Small intestine (tissue), 7 donors: ENCODE measurements at regions not wholly inside any gene's neighbourhood (a gene's known extent, or its start where the extent isn't known, plus 50 kb on each side); places are given as distances from the start of the nearest gene placed in this dataset.

Source experiments
- DNase-seq, 2 donors: peaks; one replicate each; pipeline versions ENCODE4 v3.0.0 to v3.0.0-alpha.2; 2013
- FAIRE-seq: peaks from 2 replicates; lab custom pipeline; 2012; peaks lifted over from hg19 to GRCh38; lab: Jason Lieb, UNC
- H3K27ac ChIP-seq, 3 donors: one replicate each; pipeline ENCODE4 v1.5.1; 2013; ENCODE audit warnings: low read length in 2 of 3, mild to moderate bottlenecking in 2 of 3, control low read depth in 1 of 3, inconsistent platforms in 1 of 3, low read depth in 1 of 3, moderate library complexity in 1 of 3
- H3K27me3 ChIP-seq, 3 donors: one replicate each; pipeline ENCODE4 v1.6.1; 2013; ENCODE audit warnings: low read length in 3 of 3, inconsistent platforms in 1 of 3; ENCODE audit not compliant: control insufficient read depth in 3 of 3, insufficient read depth in 3 of 3
- H3K36me3 ChIP-seq, 3 donors: one replicate each; pipeline ENCODE4 v1.6.1; 2013; ENCODE audit warnings: low read length in 3 of 3, inconsistent platforms in 1 of 3, low read depth in 1 of 3, mild to moderate bottlenecking in 1 of 3, moderate library complexity in 1 of 3; ENCODE audit not compliant: control insufficient read depth in 3 of 3, insufficient read depth in 2 of 3
- H3K4me1 ChIP-seq, 3 donors: one replicate each; pipeline ENCODE4 v1.6.1; 2013; ENCODE audit warnings: low read length in 2 of 3, inconsistent platforms in 1 of 3, low read depth in 1 of 3, mild to moderate bottlenecking in 1 of 3, moderate library complexity in 1 of 3; ENCODE audit not compliant: control insufficient read depth in 3 of 3, insufficient read depth in 2 of 3
- H3K4me3 ChIP-seq, 3 donors: one replicate each; pipeline ENCODE4 v1.5.1; 2013; ENCODE audit warnings: low read length in 3 of 3, control low read depth in 1 of 3, inconsistent platforms in 1 of 3, low read depth in 1 of 3, mild to moderate bottlenecking in 1 of 3, moderate library complexity in 1 of 3
- H3K9me3 ChIP-seq, 2 donors: one replicate each; pipeline ENCODE4 v1.6.1; 2013; ENCODE audit warnings: low read depth in 1 of 2, low read length in 1 of 2; ENCODE audit not compliant: control insufficient read depth in 2 of 2, insufficient read depth in 1 of 2
- WGBS, 3 donors: extraction: QIAGEN DNeasy Blood & Tissue Kit; methylation state at CpG; one replicate each; pipeline ENCODE4 v1.1.7; 2013; 5-methylcytosine and 5-hydroxymethylcytosine counted together
- donor health status: healthy with polysubstance abuse.
- donor health status: control.
- donor health status: control.
- donor health status: Bipolar disorder and iron deficiency.
- donor health status: healthy.

- H3K27ac ChIP-seq = no peak overlapping the region
- no peaks in the 10 kb centered on the region for H3K9me3 ChIP-seq
- H3K4me3 ChIP-seq = no peak overlapping the region
- H3K27me3 ChIP-seq = no peaks in the 10 kb centered on the region
- no peak for FAIRE-seq
- no peaks in the 10 kb centered on the region for H3K36me3 ChIP-seq
- no peak for DNase-seq
- WGBS, 3 donors = 77 to 79% (median 77%) methylated on average over 4 of the region's 4 CpGs
- H3K4me1 ChIP-seq = no peaks in the 10 kb centered on the region
Measured at GRCh38 chr15:79682851-79683288, 213.9 kb downstream of the MTHFS start.

- H3K4me1 ChIP-seq = no peaks in the 10 kb centered on the region
- WGBS, 3 donors = 0 to 16% (median 4%) methylated on average over 1 of the region's 1 CpG
- no peak overlapping the region for H3K27ac ChIP-seq
- peaks cover 0 to 4% of the 10 kb centered on the region in 2 donors for H3K9me3 ChIP-seq
- no peaks in the 10 kb centered on the region for H3K36me3 ChIP-seq
- FAIRE-seq = no peak
- DNase-seq = no peak
- H3K4me3 ChIP-seq = no peak overlapping the region
- no peaks in the 10 kb centered on the region for H3K27me3 ChIP-seq
Measured at GRCh38 chr15:79689030-79689429, 207.8 kb downstream of the MTHFS start.

GRCh38 chr15:79700951-79701480 is 195.8 kb downstream of the MTHFS start:
- DNase-seq (no peak), FAIRE-seq (no peak)
- H3K9me3 ChIP-seq = no peaks in the 10 kb centered on the region
- H3K36me3 ChIP-seq = no peaks in the 10 kb centered on the region
- no peak overlapping the region for H3K27ac ChIP-seq
- H3K4me3 ChIP-seq = no peak overlapping the region
- H3K27me3 ChIP-seq = no peaks in the 10 kb centered on the region
- WGBS, 3 donors = 68 to 73% (median 70%) methylated on average over 4 of the region's 4 CpGs
- no peaks in the 10 kb centered on the region for H3K4me1 ChIP-seq

DNA sequence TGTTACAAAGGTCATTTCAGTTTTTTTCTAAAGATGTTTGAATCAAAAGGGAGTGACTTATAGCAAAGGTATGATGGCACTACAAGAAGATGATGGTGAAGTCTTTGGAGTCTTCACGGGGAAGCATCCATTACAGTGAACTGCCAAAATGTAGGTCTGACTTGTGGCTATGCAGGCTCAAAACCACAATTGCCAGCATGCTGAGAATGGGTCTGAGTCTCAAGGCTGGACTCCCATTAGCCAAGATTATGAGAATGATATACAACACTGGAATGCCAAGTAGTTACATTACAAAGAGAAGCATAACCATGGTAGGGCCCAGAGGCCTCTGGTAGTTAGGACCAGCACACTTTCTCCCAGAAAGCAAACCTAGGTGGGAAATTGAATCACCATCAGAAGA is 194.2 kb downstream of the MTHFS start:
- FAIRE-seq = no peak
- H3K9me3 ChIP-seq = no peaks in the 10 kb centered on the region
- H3K4me3 ChIP-seq = no peak overlapping the region
- H3K27me3 ChIP-seq = no peaks in the 10 kb centered on the region
- DNase-seq = no peak
- WGBS, 3 donors = 87 to 97% (median 90%) methylated on average over 1 of the region's 1 CpG
- H3K27ac ChIP-seq = no peak overlapping the region
- H3K36me3 ChIP-seq = no peaks in the 10 kb centered on the region
- no peaks in the 10 kb centered on the region for H3K4me1 ChIP-seq

DNA sequence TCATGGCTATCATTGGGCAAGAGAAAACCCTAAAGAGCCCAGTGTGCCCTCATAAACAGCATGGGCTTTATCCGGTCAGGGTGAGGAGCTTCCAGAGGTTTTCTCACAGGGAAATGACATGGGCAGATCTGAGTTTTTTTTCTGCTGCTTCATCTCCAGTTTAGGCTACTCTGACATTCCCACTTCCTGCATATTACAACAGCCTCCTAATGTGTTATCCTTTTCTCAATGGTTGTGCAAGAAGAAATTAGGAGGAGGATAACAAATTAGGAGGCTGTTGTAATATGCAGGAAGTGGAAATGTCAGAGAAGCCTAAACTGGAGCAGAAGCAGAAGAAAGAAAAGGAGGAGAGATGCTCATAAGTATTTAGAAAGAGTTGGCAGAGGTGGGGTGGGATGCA is 175.6 kb downstream of the MTHFS start:
- Histone ChIP-seq H3K36me3 (no peaks in the 10 kb centered on the region), H3K27me3 (no peaks in the 10 kb centered on the region), H3K4me3 (no peak overlapping the region), H3K9me3 (no peaks in the 10 kb centered on the region), H3K4me1 (no peaks in the 10 kb centered on the region), H3K27ac (no peak overlapping the region)
- DNase-seq (no peak), FAIRE-seq (no peak)
- 85 to 94% (median 89%) methylated on average over 1 of the region's 1 CpG for WGBS, 3 donors

GRCh38 chr15:79724312-79724711 is 172.5 kb downstream of the MTHFS start:
- no peak for DNase-seq
- no peak for FAIRE-seq
- Histone ChIP-seq H3K27me3 (peaks cover 0 to 4% (median 0%) of the 10 kb centered on the region in 3 donors), H3K4me3 (no peak overlapping the region), H3K27ac (no peak overlapping the region), H3K4me1 (no peaks in the 10 kb centered on the region), H3K36me3 (no peaks in the 10 kb centered on the region), H3K9me3 (no peaks in the 10 kb centered on the region)

DNA sequence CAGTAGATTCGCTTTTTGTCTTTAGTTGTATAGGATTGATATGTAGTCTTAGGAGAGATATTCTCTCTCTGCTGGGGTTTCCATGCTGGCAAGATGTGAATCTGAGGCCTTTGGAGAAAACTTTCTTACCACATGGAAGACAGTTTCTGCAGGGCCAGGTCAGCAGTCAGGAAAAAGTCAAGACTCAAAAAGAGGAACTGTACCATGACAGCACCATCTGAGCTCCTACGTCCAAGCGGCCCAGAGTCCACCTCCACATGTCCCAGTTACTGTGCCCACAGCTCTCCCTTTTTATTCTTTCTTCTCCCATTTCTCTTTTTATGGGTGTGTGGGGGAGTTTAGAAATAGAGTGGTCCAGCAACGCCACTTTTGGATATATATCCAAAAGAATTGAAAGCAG is 172.0 kb downstream of the MTHFS start:
- 74 to 85% (median 76%) methylated on average over 4 of the region's 4 CpGs for WGBS, 3 donors
- peaks cover 0 to 4% (median 0%) of the 10 kb centered on the region in 3 donors for H3K27me3 ChIP-seq
- FAIRE-seq = no peak

DNA sequence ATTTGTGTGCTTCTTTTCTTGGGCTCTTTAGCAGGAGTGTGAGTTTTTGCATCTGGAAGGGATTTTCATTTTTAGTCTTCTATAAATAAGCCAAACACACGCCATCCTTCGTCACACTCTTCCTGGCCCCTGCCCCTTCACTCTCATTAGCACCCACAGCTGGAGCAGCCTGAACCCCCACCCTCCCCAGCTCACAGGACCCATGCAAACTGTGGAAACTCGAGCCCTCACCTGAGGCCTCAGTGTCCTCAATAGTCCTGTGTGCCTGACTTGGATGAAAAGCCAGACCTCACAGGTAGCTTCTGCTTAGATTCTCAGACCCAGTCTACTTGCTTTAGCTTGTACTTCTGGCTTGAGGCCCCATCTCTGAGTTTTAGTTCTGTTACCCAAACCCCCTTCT is 167.9 kb downstream of the MTHFS start:
- no peak overlapping the region for H3K27ac ChIP-seq
- WGBS, 3 donors = 46 to 59% (median 51%) methylated on average over 3 of the region's 3 CpGs
- no peaks in the 10 kb centered on the region for H3K36me3 ChIP-seq
- no peaks in the 10 kb centered on the region for H3K4me1 ChIP-seq
- H3K4me3 ChIP-seq = no peak overlapping the region
- no peaks in the 10 kb centered on the region for H3K9me3 ChIP-seq
- DNase-seq (no peak), FAIRE-seq (no peak)
- H3K27me3 ChIP-seq = peaks cover 0 to 4% (median 0%) of the 10 kb centered on the region in 3 donors

More for the DNA sequence above, 172.0 kb downstream of the MTHFS start:
- Histone ChIP-seq H3K4me1 (no peaks in the 10 kb centered on the region), H3K27ac (no peak overlapping the region), H3K4me3 (no peak overlapping the region), H3K9me3 (no peaks in the 10 kb centered on the region), H3K36me3 (no peaks in the 10 kb centered on the region)
- no peak for DNase-seq

- H3K4me3 ChIP-seq = no peak overlapping the region
- FAIRE-seq = no peak
- DNase-seq = no peak
- H3K4me1 ChIP-seq = no peaks in the 10 kb centered on the region
- no peaks in the 10 kb centered on the region for H3K36me3 ChIP-seq
- H3K9me3 ChIP-seq = peaks cover 0 to 3% of the 10 kb centered on the region in 2 donors
- H3K27ac ChIP-seq = no peak overlapping the region
- 16 to 47% (median 21%) methylated on average over 1 of the region's 1 CpG for WGBS, 3 donors
- no peaks in the 10 kb centered on the region for H3K27me3 ChIP-seq
Measured at GRCh38 chr15:79736435-79737000, 160.3 kb downstream of the MTHFS start.
